H1 (cell line): ENCODE measurements at regions not wholly inside any gene's neighbourhood (a gene's known extent, or its start where the extent isn't known, plus 50 kb on each side); places are given as distances from the start of the nearest gene placed in this dataset.

Experiments
- CTCF ChIA-PET: fragments of 300-600 bp; sonication (Branson Sonifier 250); formaldehyde crosslinking; loops from one replicate; lab custom pipeline; 2021; ENCODE audit not compliant: partially characterized antibody; lab: Charles Lee
- POLR2A ChIA-PET: fragments of 300-600 bp; sonication (Branson Sonifier 250); formaldehyde crosslinking; loops from one replicate; lab custom pipeline; 2021; ENCODE audit warnings: inconsistent platforms; ENCODE audit not compliant: partially characterized antibody; lab: Charles Lee
- DNase-seq, 2 experiments: peaks; one replicate each; pipeline versions ENCODE4 v3.0.0 to v3.0.0-alpha.2; 2010 to 2022; ENCODE audit warnings: low spot score in 2 of 2, low read depth in 1 of 2, mixed read lengths in 1 of 2
- FAIRE-seq: peaks from 2 replicates; lab custom pipeline; 2011; peaks lifted over from hg19 to GRCh38; lab: Jason Lieb, UNC
- H2AFZ ChIP-seq: 2 replicates; pipeline ENCODE4 v1.8.1; 2012; ENCODE audit warnings: low read length, inconsistent platforms
- H2AK5ac ChIP-seq: 2 replicates; pipeline ENCODE4 v1.6.1; 2013; ENCODE audit warnings: low read depth, low read length
- H2BK120ac ChIP-seq: replicated peaks from 2 replicates; pipeline ENCODE3; 2013; ENCODE audit warnings: low read depth, low read length, inconsistent platforms
- H2BK12ac ChIP-seq: 2 replicates; pipeline ENCODE4 v1.6.1; 2013; ENCODE audit warnings: low read depth, low read length
- H2BK15ac ChIP-seq: 2 replicates; pipeline ENCODE4 v1.6.1; 2013; ENCODE audit warnings: low read length
- H2BK20ac ChIP-seq: 2 replicates; pipeline ENCODE4 v1.6.1; 2013; ENCODE audit warnings: low read length
- H2BK5ac ChIP-seq: 2 replicates; pipeline ENCODE4 v1.6.1; 2013; ENCODE audit warnings: low read depth, low read length
- H3K14ac ChIP-seq: 2 replicates; pipeline ENCODE4 v1.6.1; 2013; ENCODE audit warnings: inconsistent platforms; ENCODE audit not compliant: insufficient read length
- H3K18ac ChIP-seq: 2 replicates; pipeline ENCODE4 v1.6.1; 2013; ENCODE audit warnings: low read length; ENCODE audit errors: extremely low read depth
- H3K23ac ChIP-seq: 2 replicates; pipeline ENCODE4 v1.6.1; 2013; ENCODE audit warnings: inconsistent platforms; ENCODE audit not compliant: insufficient read length
- H3K23me2 ChIP-seq: 2 replicates; pipeline ENCODE4 v1.6.1; 2013; ENCODE audit warnings: low read depth, low read length
- H3K27ac ChIP-seq: 2 replicates; pipeline ENCODE4 v1.6.1; 2011; ENCODE audit warnings: low read depth, low read length, inconsistent platforms
- H3K27me3 ChIP-seq, 4 experiments: replicated peaks in 1 of 4; 1 replicate in 1 of 4; 2 replicates in 3 of 4; pipeline versions ENCODE4 v1.6.1 to v1.8.1; 2011 to 2013; ENCODE audit warnings: low read length in 3 of 4, mild to moderate bottlenecking in 3 of 4, inconsistent platforms in 2 of 4, mixed read lengths in 2 of 4, moderate library complexity in 1 of 4; ENCODE audit not compliant: control insufficient read depth in 3 of 4, insufficient read depth in 3 of 4; ENCODE audit errors: extremely low read depth in 1 of 4
- H3K36me3 ChIP-seq, 4 experiments: 2 replicates each; pipeline versions ENCODE4 v1.6.1 to v1.8.1; 2011 to 2013; ENCODE audit warnings: mild to moderate bottlenecking in 4 of 4, low read length in 3 of 4, moderate library complexity in 2 of 4, control low read depth in 1 of 4, inconsistent platforms in 1 of 4; ENCODE audit not compliant: insufficient read depth in 4 of 4, control insufficient read depth in 2 of 4
- H3K4ac ChIP-seq: replicated peaks from 2 replicates; pipeline ENCODE3; 2013; ENCODE audit warnings: low read length, low read depth, mixed read lengths, inconsistent platforms; ENCODE audit not compliant: insufficient read length
- H3K4me1 ChIP-seq, 4 experiments: replicated peaks in 1 of 4; 1 replicate in 1 of 4; 2 replicates in 3 of 4; pipeline versions ENCODE4 v1.6.1 to v1.8.1; 2011 to 2013; ENCODE audit warnings: low read length in 3 of 4, inconsistent platforms in 2 of 4, mixed read lengths in 1 of 4; ENCODE audit not compliant: insufficient read depth in 4 of 4, control insufficient read depth in 3 of 4
- H3K4me2 ChIP-seq, 2 experiments: 2 replicates each; pipeline versions ENCODE4 v1.6.1 to v1.8.1; 2011 to 2013; ENCODE audit warnings: low read depth in 2 of 2, low read length in 2 of 2, control low read depth in 1 of 2, inconsistent platforms in 1 of 2, mild to moderate bottlenecking in 1 of 2; ENCODE audit not compliant: insufficient read depth in 1 of 2
- H3K4me3 ChIP-seq, 4 experiments: fragments of 200-600, 300-600 bp in 1 of 4; sonication (generic), shearing (Covaris generic), sonication (Bioruptor Twin) in 1 of 4; 2 replicates each; pipeline versions ENCODE4 v1.5.1 to v1.8.1; 2011 to 2016; ENCODE audit warnings: low read length in 4 of 4, low read depth in 3 of 4, control low read depth in 2 of 4, inconsistent platforms in 2 of 4, mild to moderate bottlenecking in 2 of 4, mixed read lengths in 1 of 4, moderate library complexity in 1 of 4; ENCODE audit not compliant: insufficient read depth in 2 of 4; ENCODE audit errors: extremely low read depth in 1 of 4
- H3K56ac ChIP-seq: replicated peaks from 2 replicates; pipeline ENCODE3; 2013; ENCODE audit warnings: low read depth, mild to moderate bottlenecking, mixed read lengths, low read length, inconsistent platforms; ENCODE audit not compliant: insufficient read length
- H3K79me1 ChIP-seq: 2 replicates; pipeline ENCODE4 v1.6.1; 2013; ENCODE audit warnings: low read depth, low read length, control low read depth
- H3K79me2 ChIP-seq, 2 experiments: 2 replicates each; pipeline versions ENCODE4 v1.6.1 to v1.8.1; 2012 to 2013; ENCODE audit warnings: low read length in 2 of 2, mild to moderate bottlenecking in 2 of 2, inconsistent platforms in 1 of 2; ENCODE audit not compliant: insufficient read depth in 2 of 2, control insufficient read depth in 1 of 2
- H3K9ac ChIP-seq, 4 experiments: replicated peaks in 1 of 4; 1 replicate in 1 of 4; 2 replicates in 3 of 4; pipeline versions ENCODE4 v1.6.1 to v1.8.1; 2011 to 2013; ENCODE audit warnings: low read depth in 3 of 4, low read length in 3 of 4, control low read depth in 2 of 4, mild to moderate bottlenecking in 2 of 4, moderate library complexity in 2 of 4, inconsistent platforms in 1 of 4; ENCODE audit errors: extremely low read depth in 1 of 4
- H3K9me3 ChIP-seq, 2 experiments: 2 replicates each; pipeline versions ENCODE4 v1.6.1 to v1.8.1; 2012 to 2013; ENCODE audit warnings: mild to moderate bottlenecking in 2 of 2, moderate library complexity in 2 of 2, control low read depth in 1 of 2, inconsistent platforms in 1 of 2, low read depth in 1 of 2, low read length in 1 of 2, mixed read lengths in 1 of 2; ENCODE audit not compliant: insufficient read depth in 2 of 2
- H4K20me1 ChIP-seq, 2 experiments: replicated peaks in 1 of 2; 2 replicates each; pipeline versions ENCODE3 to v1.8.1; 2011 to 2013; ENCODE audit warnings: inconsistent platforms in 2 of 2, low read length in 2 of 2, mild to moderate bottlenecking in 1 of 2; ENCODE audit not compliant: insufficient read depth in 2 of 2, control insufficient read depth in 1 of 2
- H4K5ac ChIP-seq: 2 replicates; pipeline ENCODE4 v1.6.1; 2013; ENCODE audit warnings: low read length, low read depth, mixed read lengths, inconsistent platforms; ENCODE audit not compliant: insufficient read length
- H4K8ac ChIP-seq: 2 replicates; pipeline ENCODE4 v1.8.0; 2013; ENCODE audit warnings: mild to moderate bottlenecking, moderate library complexity, low read length, inconsistent platforms; ENCODE audit not compliant: insufficient read depth; ENCODE audit errors: extremely low read depth
- H4K91ac ChIP-seq: replicated peaks from 2 replicates; pipeline ENCODE3; 2013; ENCODE audit warnings: low read length, mixed read lengths, inconsistent platforms; ENCODE audit not compliant: insufficient read length
- GTF2F1 ChIP-seq: IDR thresholded peaks from 2 replicates; pipeline ENCODE4 v1.6.1; 2012; ENCODE audit warnings: low read depth, low read length, improper control_type of control experiment, borderline replicate concordance
- JUND ChIP-seq: IDR thresholded peaks from 2 replicates; pipeline ENCODE4 v1.6.1; 2011; ENCODE audit warnings: mild to moderate bottlenecking, improper control_type of control experiment, low read length
- POLR2AphosphoS5 ChIP-seq: IDR thresholded peaks from 2 replicates; pipeline ENCODE4 v1.6.1; 2011; ENCODE audit warnings: low read depth, low read length
- SIRT6 ChIP-seq: IDR thresholded peaks from one replicate; pipeline ENCODE4 v1.7.1; 2012; ENCODE audit warnings: low read length, inconsistent platforms
- WGBS, 2 experiments: shearing (Covaris generic) in 1 of 2; methylation state at CpG; one replicate each; pipeline versions ENCODE4 v1.1.6 to v1.1.7; 2013 to 2015; ENCODE audit warnings: low lambda C conversion rate in 2 of 2, mixed read lengths in 2 of 2, inconsistent platforms in 1 of 2, low coverage in 1 of 2, missing lambda C conversion rate in 1 of 2; ENCODE audit not compliant: insufficient replicate concordance in 2 of 2, insufficient coverage in 1 of 2, insufficient read length in 1 of 2; ENCODE audit errors: extremely low coverage in 1 of 2, missing lambda C conversion rate in 1 of 2; 5-methylcytosine and 5-hydroxymethylcytosine counted together

GRCh38 chr1:30101487-30102227 lies 621.7 kb downstream of the MATN1 start:
- no peak overlapping the region for H2AK5ac ChIP-seq
- TF ChIP-seq POLR2AphosphoS5 (no peak), GTF2F1 (no peak), JUND (no peak), SIRT6 (no peak)
- H2BK12ac ChIP-seq: no peak overlapping the region
- H4K91ac ChIP-seq: peak overlapping the region; percentile 22
- H3K4ac ChIP-seq: no peak overlapping the region
- no peak overlapping the region for H2BK120ac ChIP-seq
- H2BK20ac ChIP-seq: no peak overlapping the region
- whole genome bisulfite sequencing, 2 experiments: 70% methylated on average over 9 of the region's 9 CpGs; no CpG with 5 or more reads in 1 of the 2 experiments
- H3K23ac ChIP-seq: no peak overlapping the region
- no peaks in the 10 kb centered on the region for H4K20me1 ChIP-seq
- ChIA-PET POLR2A (no interaction called here), CTCF (interaction anchor here (1.0 to 1.3 kb wide), 5 partner anchors 9 to 398 kb away, joined by 3 to 5 read pairs (median 3); no protein-coding TSS in a partner anchor)
- H3K4me3 ChIP-seq: no peak overlapping the region
- 0 out of 2 replicates have a peak overlapping the region, but pooled peaks have one; percentile 45 for H4K8ac ChIP-seq
- no peaks in the 10 kb centered on the region for H3K79me1 ChIP-seq
- no peak overlapping the region for H2BK15ac ChIP-seq
- H3K14ac ChIP-seq: no peak overlapping the region
- peak in 1 of 2 experiments; percentile 81 for DNase-seq
- H3K27me3 ChIP-seq: no peaks in the 10 kb centered on the region
- peak overlapping the region; percentile 70; the same call in 1 of the 2 replicates for H2AFZ ChIP-seq
- no peak overlapping the region for H3K9ac ChIP-seq
- H2BK5ac ChIP-seq: no peak overlapping the region
- H3K27ac ChIP-seq: no peak overlapping the region
- peak overlapping the region; percentile 48; the same call in 1 of the 2 replicates for H3K18ac ChIP-seq
- H3K56ac ChIP-seq: no peak overlapping the region
- no peaks in the 10 kb centered on the region for H3K9me3 ChIP-seq
- H3K4me2 ChIP-seq: no peak overlapping the region; a peak in 1 of 4 replicates
- H4K5ac ChIP-seq: no peak overlapping the region
- peaks cover 0 to 3% (median 0%) of the 10 kb centered on the region in 4 experiments; a peak in 1 of 7 replicates for H3K4me1 ChIP-seq
- no peaks in the 10 kb centered on the region for H3K36me3 ChIP-seq
- H3K23me2 ChIP-seq: no peaks in the 10 kb centered on the region
- no peak for FAIRE-seq
- no peaks in the 10 kb centered on the region for H3K79me2 ChIP-seq
